Omental fat pad (tissue), 3 donors: ENCODE measurements at regions not wholly inside any gene's neighbourhood (a gene's known extent, or its start where the extent isn't known, plus 50 kb on each side); places are given as distances from the start of the nearest gene placed in this dataset.
"Not testable (repeated sequence)": the region's sequence is repeated elsewhere in the genome, so short reads cannot be mapped to it uniquely, and the experiment has no call there.

Experiments used
- ATAC-seq: fragments of 150-250 bp; one replicate; pipeline ENCODE4 v1.9.1; 2016; ENCODE audit warnings: mild to moderate bottlenecking, moderate library complexity; ENCODE audit not compliant: low FRiP score
- DNase-seq: peaks from one replicate; pipeline ENCODE4 v3.0.0-alpha.2; 2019; ENCODE audit warnings: low spot score
- TF ChIP-seq, protein P1 (sequence below), 3 donors: fragments of 450-650 bp; IDR thresholded peaks; one replicate each; pipeline ENCODE4 v1.5.1; 2016 to 2017; ENCODE audit warnings: antibody characterized with exemption in 3 of 3, mild to moderate bottlenecking in 3 of 3, moderate library complexity in 2 of 3

DNA sequence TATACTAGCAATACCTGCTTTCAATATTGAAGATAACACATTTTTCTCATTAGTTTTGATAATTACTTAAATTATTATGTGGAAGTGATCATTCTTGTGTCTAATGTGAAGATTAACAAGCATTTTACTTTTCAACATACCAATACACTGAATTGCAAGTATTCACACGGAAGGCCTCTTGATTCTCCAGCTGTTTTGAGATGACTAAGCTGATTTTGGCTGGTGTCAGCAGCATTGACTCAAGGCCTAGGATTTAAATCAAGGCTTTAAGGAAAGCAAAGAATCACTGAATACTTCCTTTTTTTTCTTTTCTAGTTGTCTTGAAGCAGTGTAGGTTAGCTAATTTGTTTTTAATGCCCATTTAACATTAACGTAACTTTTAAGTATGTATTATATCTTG is 373.7 kb downstream of the SRGAP2C start:
- peak; percentile 59 for ATAC-seq

DNA sequence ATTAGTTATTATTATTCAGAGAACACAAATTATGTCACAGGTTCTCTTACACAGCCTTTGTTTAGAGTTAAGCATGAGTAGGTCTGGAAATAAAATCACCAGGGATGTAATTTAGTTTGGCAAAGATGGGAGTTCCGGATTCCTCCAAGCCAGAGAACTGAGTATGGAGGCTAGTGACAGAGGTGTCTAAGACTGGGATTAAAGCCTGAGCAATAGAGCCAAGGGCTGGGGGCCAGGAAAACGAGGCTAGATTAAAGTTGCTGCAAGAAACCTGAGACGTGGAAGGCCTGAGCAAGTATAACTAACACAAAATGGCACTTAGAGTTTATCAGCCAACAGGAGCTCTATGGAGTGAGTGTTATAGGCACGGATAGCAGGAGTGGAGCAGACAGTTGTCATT is 381.6 kb downstream of the SRGAP2C start:
- ATAC-seq = no peak
- TF ChIP-seq, protein P1, sequence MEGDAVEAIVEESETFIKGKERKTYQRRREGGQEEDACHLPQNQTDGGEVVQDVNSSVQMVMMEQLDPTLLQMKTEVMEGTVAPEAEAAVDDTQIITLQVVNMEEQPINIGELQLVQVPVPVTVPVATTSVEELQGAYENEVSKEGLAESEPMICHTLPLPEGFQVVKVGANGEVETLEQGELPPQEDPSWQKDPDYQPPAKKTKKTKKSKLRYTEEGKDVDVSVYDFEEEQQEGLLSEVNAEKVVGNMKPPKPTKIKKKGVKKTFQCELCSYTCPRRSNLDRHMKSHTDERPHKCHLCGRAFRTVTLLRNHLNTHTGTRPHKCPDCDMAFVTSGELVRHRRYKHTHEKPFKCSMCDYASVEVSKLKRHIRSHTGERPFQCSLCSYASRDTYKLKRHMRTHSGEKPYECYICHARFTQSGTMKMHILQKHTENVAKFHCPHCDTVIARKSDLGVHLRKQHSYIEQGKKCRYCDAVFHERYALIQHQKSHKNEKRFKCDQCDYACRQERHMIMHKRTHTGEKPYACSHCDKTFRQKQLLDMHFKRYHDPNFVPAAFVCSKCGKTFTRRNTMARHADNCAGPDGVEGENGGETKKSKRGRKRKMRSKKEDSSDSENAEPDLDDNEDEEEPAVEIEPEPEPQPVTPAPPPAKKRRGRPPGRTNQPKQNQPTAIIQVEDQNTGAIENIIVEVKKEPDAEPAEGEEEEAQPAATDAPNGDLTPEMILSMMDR (IDR thresholded peaks at IDR 0.05) = no peak

More for the DNA sequence above, 373.7 kb downstream of the SRGAP2C start:
- DNase-seq = no peak
- TF ChIP-seq, protein P1 (IDR thresholded peaks at IDR 0.05) = no peak

GRCh38 chr1:121569428-121569827 is 384.7 kb downstream of the SRGAP2C start:
- DNase-seq = no peak
- no peak for ATAC-seq

More for the DNA sequence above, 381.6 kb downstream of the SRGAP2C start:
- DNase-seq = no peak

GRCh38 chr1:121573881-121574504 is 389.2 kb downstream of the SRGAP2C start:
- not testable (repeated sequence) for DNase-seq, ATAC-seq

More at GRCh38 chr1:121569428-121569827, 384.7 kb downstream of the SRGAP2C start:
- TF ChIP-seq, protein P1 (IDR thresholded peaks at IDR 0.05) = no peak

DNA sequence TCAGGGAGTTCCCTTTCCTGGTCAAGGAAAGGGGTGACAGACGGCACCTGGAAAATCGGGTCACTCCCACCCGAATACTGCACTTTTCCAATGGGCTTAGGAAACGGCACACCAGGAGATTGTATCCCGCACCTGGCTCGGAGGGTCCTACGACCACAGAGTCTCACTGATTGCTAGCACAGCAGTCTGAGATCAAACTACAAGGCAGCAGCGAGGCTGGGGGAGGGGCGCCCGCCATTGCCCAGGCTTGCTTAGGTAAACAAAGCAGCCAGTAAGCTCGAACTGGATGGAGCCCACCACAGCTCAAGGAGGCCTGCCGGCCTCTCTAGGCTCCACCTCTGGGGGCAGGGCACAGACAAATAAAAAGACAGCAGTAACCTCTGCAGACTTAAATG is 389.7 kb downstream of the SRGAP2C start:
- ATAC-seq, DNase-seq: not testable (repeated sequence)

- ATAC-seq, DNase-seq: not testable (repeated sequence)
These were observed 398.1 kb downstream of the SRGAP2C start for GRCh38 chr1:121582898-121583297.

GRCh38 chr1:121586369-121587229 is 401.8 kb downstream of the SRGAP2C start:
- TF ChIP-seq, protein P1 (IDR thresholded peaks at IDR 0.05) = no peak
- ATAC-seq (no peak), DNase-seq (no peak)

DNA sequence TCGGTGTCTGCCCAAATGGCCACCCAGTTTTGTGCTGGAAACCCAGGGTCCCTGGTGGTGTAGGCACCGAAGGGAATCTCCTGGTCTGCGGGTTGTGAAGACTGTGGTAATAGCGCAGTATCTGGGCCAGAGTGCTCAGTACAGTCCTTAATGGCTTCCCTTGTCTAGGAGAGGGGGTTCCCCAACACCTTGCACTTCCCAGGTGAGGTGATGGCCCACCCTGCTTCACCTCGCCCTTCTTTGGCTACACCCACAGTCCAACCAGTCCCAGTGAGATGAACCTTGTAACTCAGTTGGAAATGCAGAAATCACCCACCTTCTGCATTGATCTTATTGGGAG is 402.4 kb downstream of the SRGAP2C start:
- DNase-seq (no peak), ATAC-seq (no peak)
- TF ChIP-seq, protein P1 (IDR thresholded peaks at IDR 0.05) = no peak
